Loucy (cell line): ENCODE measurements at regions not wholly inside any gene's neighbourhood (a gene's known extent, or its start where the extent isn't known, plus 50 kb on each side); places are given as distances from the start of the nearest gene placed in this dataset.

Experiments
- H2AFZ ChIP-seq: fragments of 200-600 bp; sonication (generic); 2 replicates; pipeline ENCODE4 v1.6.0; 2016; ENCODE audit warnings: antibody characterized with exemption, mild to moderate bottlenecking, low read length, moderate library complexity
- H3F3A ChIP-seq: fragments of 200-600 bp; 2 replicates; pipeline ENCODE4 v1.6.0; 2016; ENCODE audit warnings: antibody characterized with exemption, low read depth, mild to moderate bottlenecking
- H3K27me3 ChIP-seq: fragments of 200-600 bp; sonication (generic); 2 replicates; pipeline ENCODE4 v1.6.1; 2014; ENCODE audit warnings: low read length, mild to moderate bottlenecking; ENCODE audit not compliant: insufficient read depth, poor library complexity, severe bottlenecking
- H3K36me3 ChIP-seq: fragments of 200-600 bp; sonication (generic); 2 replicates; pipeline ENCODE4 v1.6.1; 2016; ENCODE audit warnings: low read length; ENCODE audit not compliant: insufficient read depth
- H3K4me1 ChIP-seq: fragments of 200-600 bp; sonication (generic); 2 replicates; pipeline ENCODE4 v1.5.1; 2014; ENCODE audit warnings: low read length, mild to moderate bottlenecking; ENCODE audit not compliant: insufficient read depth, poor library complexity, severe bottlenecking
- H3K4me2 ChIP-seq: fragments of 200-600 bp; sonication (generic); 2 replicates; pipeline ENCODE4 v1.6.0; 2014; ENCODE audit warnings: antibody characterized with exemption, low read length, low read depth, mild to moderate bottlenecking; ENCODE audit not compliant: poor library complexity, severe bottlenecking
- H3K4me3 ChIP-seq: fragments of 200-600 bp; sonication (generic); 2 replicates; pipeline ENCODE4 v1.5.1; 2014; ENCODE audit warnings: low read length, mild to moderate bottlenecking, mixed read lengths; ENCODE audit not compliant: poor library complexity, severe bottlenecking
- H3K79me2 ChIP-seq: fragments of 200-600 bp; sonication (generic); 2 replicates; pipeline ENCODE4 v1.6.1; 2014; ENCODE audit warnings: low read length; ENCODE audit not compliant: insufficient read depth
- H3K9ac ChIP-seq: fragments of 200-600 bp; sonication (generic); 2 replicates; pipeline ENCODE4 v1.6.0; 2014; ENCODE audit warnings: mild to moderate bottlenecking, low read depth, low read length, moderate library complexity; ENCODE audit not compliant: poor library complexity, severe bottlenecking
- H3K9me2 ChIP-seq: fragments of 200-600 bp; sonication (generic); replicated peaks from 2 replicates; pipeline ENCODE4 v1.6.1; 2016; ENCODE audit warnings: low read depth, low read length, mixed read lengths
- H3K9me3 ChIP-seq: fragments of 200-600 bp; sonication (generic); 2 replicates; pipeline ENCODE4 v1.6.1; 2014; ENCODE audit warnings: mild to moderate bottlenecking, antibody characterized with exemption, low read length, low read depth; ENCODE audit not compliant: insufficient read depth
- H4K20me1 ChIP-seq: fragments of 200-600 bp; sonication (generic); 2 replicates; pipeline ENCODE4 v1.6.0; 2014; ENCODE audit warnings: antibody characterized with exemption, low read length, mild to moderate bottlenecking; ENCODE audit not compliant: insufficient read depth, poor library complexity, severe bottlenecking
- CTCF ChIP-seq: fragments of 200-600 bp; sonication (generic); conservative IDR thresholded peaks from 2 replicates; pipeline ENCODE4 v1.5.1; 2014; ENCODE audit warnings: mild to moderate bottlenecking, antibody characterized with exemption, low read length
- EZH2phosphoT487 ChIP-seq: fragments of 200-600 bp; IDR thresholded peaks from 2 replicates; pipeline ENCODE4 v1.6.1; 2018; ENCODE audit warnings: antibody characterized with exemption, mild to moderate bottlenecking, moderate library complexity, borderline replicate concordance

- Histone ChIP-seq H3K4me1 (no peaks in the 10 kb centered on the region), H3K36me3 (no peaks in the 10 kb centered on the region), H3K4me3 (no peak overlapping the region), H3F3A (no peaks in the 10 kb centered on the region), H3K9me3 (no peaks in the 10 kb centered on the region; the same call in 1 of the 2 replicates), H3K9me2 (no peaks in the 10 kb centered on the region), H3K27me3 (no peaks in the 10 kb centered on the region), H3K79me2 (no peaks in the 10 kb centered on the region), H3K9ac (no peak overlapping the region), H3K4me2 (no peak overlapping the region), H2AFZ (no peak overlapping the region), H4K20me1 (no peaks in the 10 kb centered on the region)
- TF ChIP-seq EZH2phosphoT487: no peak
- TF ChIP-seq CTCF: no peak
These were observed 801.6 kb downstream of the LUZP2 start for GRCh38 chr11:25298450-25298849.

DNA sequence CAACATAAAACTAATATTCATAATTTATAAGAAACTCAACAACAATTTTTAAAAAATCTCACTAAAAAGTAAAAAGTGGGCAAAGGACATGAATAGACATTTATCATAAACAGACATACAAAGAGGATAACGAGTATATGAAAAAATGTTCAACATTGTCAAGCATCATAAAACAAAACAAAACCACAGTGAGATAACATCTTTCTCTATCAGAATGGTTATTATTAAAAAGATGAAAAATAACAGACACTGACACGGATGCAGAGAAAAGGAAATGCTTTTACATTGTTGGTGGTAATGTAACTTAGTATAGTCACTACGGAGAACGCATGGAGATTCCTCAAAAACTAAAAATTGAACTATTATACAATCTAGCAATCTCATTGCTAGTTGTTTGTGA is 813.0 kb downstream of the LUZP2 start:
- H3K79me2 ChIP-seq: no peaks in the 10 kb centered on the region
- no peaks in the 10 kb centered on the region for H3K9me2 ChIP-seq
- no peaks in the 10 kb centered on the region for H3F3A ChIP-seq
- no peaks in the 10 kb centered on the region for H3K4me1 ChIP-seq
- no peaks in the 10 kb centered on the region for H3K27me3 ChIP-seq
- TF ChIP-seq CTCF: no peak
- TF ChIP-seq EZH2phosphoT487: no peak
- no peak overlapping the region for H3K4me2 ChIP-seq
- no peaks in the 10 kb centered on the region for H3K9me3 ChIP-seq
- no peak overlapping the region for H2AFZ ChIP-seq
- no peaks in the 10 kb centered on the region for H4K20me1 ChIP-seq
- H3K9ac ChIP-seq: no peak overlapping the region
- no peak overlapping the region for H3K4me3 ChIP-seq
- H3K36me3 ChIP-seq: no peaks in the 10 kb centered on the region

- H4K20me1 ChIP-seq: no peaks in the 10 kb centered on the region
- H3F3A ChIP-seq: no peaks in the 10 kb centered on the region
- TF ChIP-seq CTCF: no peak
- TF ChIP-seq EZH2phosphoT487: no peak
- H3K4me2 ChIP-seq: no peak overlapping the region
- H3K4me1 ChIP-seq: no peaks in the 10 kb centered on the region
- H3K36me3 ChIP-seq: no peaks in the 10 kb centered on the region
- no peaks in the 10 kb centered on the region for H3K9me2 ChIP-seq
- no peaks in the 10 kb centered on the region for H3K27me3 ChIP-seq
- H3K4me3 ChIP-seq: no peak overlapping the region
- H3K9me3 ChIP-seq: no peaks in the 10 kb centered on the region
- no peak overlapping the region for H3K9ac ChIP-seq
- H2AFZ ChIP-seq: no peak overlapping the region
- H3K79me2 ChIP-seq: no peaks in the 10 kb centered on the region
These were observed 820.4 kb downstream of the LUZP2 start for GRCh38 chr11:25317216-25317615.
